HepG2 (cell line): ENCODE measurements at regions not wholly inside any gene's neighbourhood (a gene's known extent, or its start where the extent isn't known, plus 50 kb on each side); places are given as distances from the start of the nearest gene placed in this dataset.

ENCODE experiments used
- ATAC-seq: fragments of 200-7000 bp; cut with Tn5 transposase; 3 replicates; pipeline ENCODE4 v1.9.1; 2020; ENCODE audit warnings: mild to moderate bottlenecking, moderate library complexity
- BruUV-seq: library from RNA; stranded (reverse); fragments of 400-500 nt; replicated peaks from 2 replicates; lab custom pipeline; 2021; lab: Mats Ljungman, UMichigan
- CTCF ChIA-PET: fragments of 300-600 bp; formaldehyde crosslinking; extraction: SDS; loops from one replicate; lab custom pipeline; 2021; ENCODE audit warnings: low total read pairs, inconsistent platforms, low intra/inter-chr PET ratio; lab: Yijun Ruan, JAX
- POLR2A ChIA-PET: fragments of 350-600 bp; sonication (Branson Sonifier 250); formaldehyde crosslinking; loops from one replicate; lab custom pipeline; 2020; ENCODE audit warnings: antibody characterized with exemption, inconsistent platforms; lab: Yijun Ruan, JAX
- DNase-seq: peaks from one replicate; pipeline ENCODE4 v3.0.0-alpha.2; 2015; ENCODE audit warnings: low spot score
- FAIRE-seq: peaks from 3 replicates; lab custom pipeline; 2011; peaks lifted over from hg19 to GRCh38; lab: Jason Lieb, UNC
- H2AFZ ChIP-seq: one replicate; pipeline ENCODE4 v1.6.1; 2011; ENCODE audit warnings: low read length, inconsistent platforms
- H3K27ac ChIP-seq: fragments of 300-600 bp; 3 replicates; pipeline ENCODE4 v1.8.0; 2011; ENCODE audit warnings: mixed run types, mild to moderate bottlenecking, mixed read lengths, low read length, inconsistent platforms; ENCODE audit not compliant: insufficient read depth; ENCODE audit errors: extremely low read length
- H3K27me3 ChIP-seq, 2 experiments: fragments of 200-600 bp in 1 of 2; 2 replicates in 1 of 2; 3 replicates in 1 of 2; pipeline versions ENCODE4 v1.6.0 to v1.8.0; 2011; ENCODE audit warnings: low read length in 2 of 2, mild to moderate bottlenecking in 2 of 2, moderate library complexity in 2 of 2, inconsistent platforms in 1 of 2; ENCODE audit not compliant: insufficient read depth in 2 of 2, control insufficient read depth in 1 of 2
- H3K36me3 ChIP-seq, 2 experiments: fragments of 200-600 bp in 1 of 2; replicated peaks in 1 of 2; 2 replicates in 1 of 2; 3 replicates in 1 of 2; pipeline versions ENCODE4 v1.5.1 to v1.8.0; 2011; ENCODE audit warnings: low read length in 2 of 2, inconsistent platforms in 1 of 2; ENCODE audit not compliant: insufficient read depth in 2 of 2, control insufficient read depth in 1 of 2
- H3K4me1 ChIP-seq: 2 replicates; pipeline ENCODE4 v1.5.1; 2012; ENCODE audit warnings: low read length, inconsistent platforms; ENCODE audit not compliant: insufficient read depth
- H3K4me2 ChIP-seq: 2 replicates; pipeline ENCODE4 v1.6.0; 2011; ENCODE audit warnings: low read depth, low read length, inconsistent platforms
- H3K4me3 ChIP-seq, 3 experiments: fragments of 200-600 bp in 1 of 3; sonication (generic), shearing (Covaris generic) in 1 of 3; replicated peaks in 1 of 3; 2 replicates each; pipeline ENCODE4 v1.5.1; 2011 to 2016; ENCODE audit warnings: low read length in 3 of 3, inconsistent platforms in 2 of 3, low read depth in 2 of 3, mild to moderate bottlenecking in 2 of 3, control low read depth in 1 of 3, mixed read lengths in 1 of 3; ENCODE audit not compliant: insufficient read depth in 1 of 3
- H3K79me2 ChIP-seq: one replicate; pipeline ENCODE4 v1.6.1; 2011; ENCODE audit warnings: low read length, inconsistent platforms; ENCODE audit not compliant: insufficient read depth
- H3K9ac ChIP-seq: 2 replicates; pipeline ENCODE4 v1.6.0; 2011; ENCODE audit warnings: mild to moderate bottlenecking, low read depth, low read length, inconsistent platforms; ENCODE audit not compliant: insufficient read depth
- H3K9me3 ChIP-seq: 2 replicates; pipeline ENCODE4 v1.5.1; 2012; ENCODE audit warnings: mild to moderate bottlenecking, low read length
- H4K20me1 ChIP-seq: 2 replicates; pipeline ENCODE4 v1.6.0; 2011; ENCODE audit warnings: inconsistent platforms, mild to moderate bottlenecking, low read length, moderate library complexity; ENCODE audit not compliant: insufficient read depth
- BRD4 ChIP-seq: sonication (generic); formaldehyde crosslinking; IDR thresholded peaks from 2 replicates; pipeline ENCODE4 v1.4.0; 2020; ENCODE audit warnings: missing genetic modification reagents
- FOXJ3 ChIP-seq: sonication (generic); formaldehyde crosslinking; IDR thresholded peaks from 2 replicates; pipeline ENCODE4 v1.4.0; 2020; ENCODE audit warnings: missing genetic modification reagents, mild to moderate bottlenecking, borderline replicate concordance
- HHEX ChIP-seq: IDR thresholded peaks from 2 replicates; pipeline ENCODE4 v1.6.1; 2016; ENCODE audit warnings: control low read depth
- HOXD1 ChIP-seq: sonication (generic); formaldehyde crosslinking; IDR thresholded peaks from 2 replicates; pipeline ENCODE4 v1.5.0; 2020; ENCODE audit warnings: missing genetic modification reagents
- TARDBP ChIP-seq: sonication (generic); formaldehyde crosslinking; IDR thresholded peaks from 2 replicates; pipeline ENCODE4 v1.8.0; 2022; ENCODE audit warnings: mild to moderate bottlenecking, missing genetic modification reagents
- TP53 ChIP-seq: sonication (generic); formaldehyde crosslinking; conservative IDR thresholded peaks from 2 replicates; pipeline ENCODE4 v1.4.0; 2020; ENCODE audit warnings: missing genetic modification reagents
- ZBTB44 ChIP-seq: sonication (generic); formaldehyde crosslinking; IDR thresholded peaks from 2 replicates; pipeline ENCODE4 v1.4.0; 2020; ENCODE audit warnings: missing genetic modification reagents
- ZNF280D ChIP-seq: sonication (generic); formaldehyde crosslinking; IDR thresholded peaks from 2 replicates; pipeline ENCODE4 v1.5.1; 2020; ENCODE audit warnings: mild to moderate bottlenecking, missing genetic modification reagents
- ZNF597 ChIP-seq: sonication (generic); formaldehyde crosslinking; IDR thresholded peaks from 2 replicates; pipeline ENCODE4 v1.5.0; 2020; ENCODE audit warnings: missing genetic modification reagents
- ZNF605 ChIP-seq: sonication (generic); formaldehyde crosslinking; IDR thresholded peaks from 2 replicates; pipeline ENCODE4 v1.8.0; 2022; ENCODE audit warnings: mild to moderate bottlenecking, missing genetic modification reagents
- ZNF772 ChIP-seq: sonication (generic); formaldehyde crosslinking; IDR thresholded peaks from 2 replicates; pipeline ENCODE4 v1.5.0; 2020; ENCODE audit warnings: mild to moderate bottlenecking, missing genetic modification reagents
- ZNF780A ChIP-seq: sonication (generic); formaldehyde crosslinking; IDR thresholded peaks from 2 replicates; pipeline ENCODE4 v1.8.0; 2022; ENCODE audit warnings: mild to moderate bottlenecking, missing genetic modification reagents, moderate library complexity
- ZNF883 ChIP-seq: sonication (generic); formaldehyde crosslinking; IDR thresholded peaks from 2 replicates; pipeline ENCODE4 v1.5.1; 2020; ENCODE audit warnings: mild to moderate bottlenecking, missing genetic modification reagents; ENCODE audit errors: not compliant biosample characterization
- WGBS: methylation state at CpG from one replicate; pipeline ENCODE4 v1.1.6; 2017; ENCODE audit warnings: low lambda C conversion rate; 5-methylcytosine and 5-hydroxymethylcytosine counted together
- in situ Hi-C: cut with HindIII; loops from 2 replicates; pipeline ENCODE4 v1.10.0; 2017; ENCODE audit warnings: low pct_unique_long_range_greater_than_20kb; ENCODE audit not compliant: extremely low pct_ligation_motif_present
- intact Hi-C: fragments of 100-400 bp; cut with micrococcal nuclease; formaldehyde crosslinking; loops from one replicate; pipeline ENCODE4 v1.10.0; 2022; ENCODE audit not compliant: unreplicated experiment

GRCh38 chr6:3918469-3918868 is 69.3 kb downstream of the FAM50B start:
- WGBS, result 97% methylated on average over 5 of the region's 5 CpGs

More at GRCh38 chr6:3918469-3918868, 69.3 kb downstream of the FAM50B start:
- Histone ChIP-seq H3K4me2 (no peak overlapping the region), H3K27me3 (no peaks in the 10 kb centered on the region), H3K4me3 (no peak overlapping the region), H3K79me2 (no peaks in the 10 kb centered on the region), H3K36me3 (no peaks in the 10 kb centered on the region), H2AFZ (no peak overlapping the region), H3K4me1 (peaks cover 37% of the 10 kb centered on the region), H3K9me3 (peaks cover 19% of the 10 kb centered on the region), H4K20me1 (no peaks in the 10 kb centered on the region), H3K9ac (no peak overlapping the region), H3K27ac (no peak overlapping the region)
- in situ Hi-C loops, result no loop called here
- no TSS peak for BruUV-seq
- ATAC-seq (no peak), DNase-seq (no peak), FAIRE-seq (no peak)
- intact Hi-C loops, result no loop called here
- ChIA-PET CTCF (no interaction called here), POLR2A (no interaction called here)
- TF ChIP-seq TP53 (CRISPR knock-in tag) (no peak), FOXJ3 (CRISPR knock-in tag) (no peak), ZNF883 (CRISPR knock-in tag) (no peak), ZNF605 (CRISPR knock-in tag) (no peak), ZNF280D (no peak), ZNF772 (no peak), BRD4 (no peak), TARDBP (CRISPR knock-in tag) (no peak), HOXD1 (no peak), ZBTB44 (no peak), ZNF780A (CRISPR knock-in tag) (no peak), ZNF597 (CRISPR knock-in tag) (no peak), HHEX (CRISPR knock-in tag) (no peak)
